SK-N-SH (cell line): ENCODE measurements at regions not wholly inside any gene's neighbourhood (a gene's known extent, or its start where the extent isn't known, plus 50 kb on each side); places are given as distances from the start of the nearest gene placed in this dataset.
"Not testable (repeated sequence)": the region's sequence is repeated elsewhere in the genome, so short reads cannot be mapped to it uniquely, and the experiment has no call there.

Source experiments
- CTCF ChIA-PET: fragments of 300-600, 350-600 bp; formaldehyde crosslinking; extraction: SDS; loops from one replicate; lab custom pipeline; 2021; lab: Yijun Ruan, JAX
- POLR2A ChIA-PET: fragments of 350-600 bp; sonication (Branson Sonifier 250); formaldehyde crosslinking; extraction: SDS; loops from one replicate; lab custom pipeline; 2020; ENCODE audit warnings: antibody characterized with exemption, inconsistent platforms; lab: Yijun Ruan, JAX
- DNase-seq: peaks from one replicate; pipeline ENCODE4 v3.0.0; 2012
- H2AFZ ChIP-seq: fragments of 200-600 bp; sonication (generic); 2 replicates; pipeline ENCODE4 v1.8.1; 2016; ENCODE audit warnings: antibody characterized with exemption, mild to moderate bottlenecking, low read depth
- H3F3A ChIP-seq: fragments of 200-600 bp; sonication (generic); replicated peaks from 2 replicates; pipeline ENCODE3; 2016; ENCODE audit warnings: antibody characterized with exemption, mild to moderate bottlenecking; ENCODE audit not compliant: insufficient read depth
- H3K27ac ChIP-seq, 2 experiments: fragments of 200-500 bp in 1 of 2; fragments of 200-600 bp in 1 of 2; sonication (Bioruptor generic) in 1 of 2; sonication (generic), shearing (Covaris generic) in 1 of 2; 2 replicates each; pipeline versions ENCODE4 v1.5.1 to v1.6.1; 2014 to 2016; ENCODE audit warnings: low read depth in 2 of 2, inconsistent platforms in 1 of 2, low read length in 1 of 2, mild to moderate bottlenecking in 1 of 2, mixed read lengths in 1 of 2
- H3K27me3 ChIP-seq: fragments of 200-600 bp; sonication (generic), shearing (Covaris generic); 2 replicates; pipeline ENCODE4 v1.6.1; 2016; ENCODE audit warnings: mixed run types; ENCODE audit not compliant: insufficient read depth
- H3K36me3 ChIP-seq, 2 experiments: fragments of 200-500 bp in 1 of 2; fragments of 200-600 bp in 1 of 2; sonication (Bioruptor generic) in 1 of 2; sonication (generic) in 1 of 2; replicated peaks in 1 of 2; 2 replicates each; pipeline versions ENCODE3 to v1.5.1; 2014 to 2016; ENCODE audit warnings: low read length in 1 of 2, mild to moderate bottlenecking in 1 of 2; ENCODE audit not compliant: insufficient read depth in 2 of 2, control insufficient read depth in 1 of 2
- H3K4me1 ChIP-seq, 2 experiments: fragments of 200-500 bp in 1 of 2; fragments of 200-600 bp in 1 of 2; sonication (Bioruptor generic) in 1 of 2; sonication (generic), shearing (Covaris generic) in 1 of 2; 2 replicates each; pipeline versions ENCODE4 v1.5.1 to v1.6.1; 2014 to 2016; ENCODE audit warnings: low read depth in 1 of 2, low read length in 1 of 2, mixed run types in 1 of 2; ENCODE audit not compliant: insufficient read depth in 2 of 2, control insufficient read depth in 1 of 2
- H3K4me2 ChIP-seq: fragments of 200-600 bp; sonication (generic), shearing (Covaris generic); 2 replicates; pipeline ENCODE4 v1.6.1; 2017; ENCODE audit warnings: mixed run types
- H3K4me3 ChIP-seq, 2 experiments: fragments of 200-500 bp in 1 of 2; fragments of 200-600 bp in 1 of 2; sonication (Bioruptor generic) in 1 of 2; sonication (generic), shearing (Covaris generic) in 1 of 2; 2 replicates each; pipeline versions ENCODE4 v1.5.1 to v1.8.1; 2014 to 2016; ENCODE audit warnings: low read depth in 2 of 2, inconsistent platforms in 1 of 2, low read length in 1 of 2, mild to moderate bottlenecking in 1 of 2, mixed read lengths in 1 of 2, moderate library complexity in 1 of 2
- H3K79me2 ChIP-seq: fragments of 200-600 bp; sonication (generic); 2 replicates; pipeline ENCODE4 v1.8.1; 2017; ENCODE audit warnings: mild to moderate bottlenecking; ENCODE audit not compliant: insufficient read depth
- H3K9ac ChIP-seq: fragments of 200-600 bp; sonication (generic); 2 replicates; pipeline ENCODE4 v1.6.1; 2017; ENCODE audit warnings: mixed run types
- H3K9me2 ChIP-seq: fragments of 200-600 bp; sonication (generic); 2 replicates; pipeline ENCODE4 v1.6.1; 2017; ENCODE audit warnings: mixed run types
- H3K9me3 ChIP-seq: fragments of 200-600 bp; sonication (generic); 2 replicates; pipeline ENCODE4 v1.6.1; 2017; ENCODE audit warnings: mixed run types, mild to moderate bottlenecking, moderate library complexity
- H4K20me1 ChIP-seq: fragments of 200-600 bp; sonication (generic); 2 replicates; pipeline ENCODE4 v1.6.1; 2017; ENCODE audit warnings: mild to moderate bottlenecking, mixed run types; ENCODE audit not compliant: insufficient read depth
- CHD2 ChIP-seq: fragments of 150-350 bp; IDR thresholded peaks from 2 replicates; pipeline ENCODE4 v1.6.1; 2018; ENCODE audit warnings: low read length; ENCODE audit not compliant: partially characterized antibody
- EP300 ChIP-seq, 2 experiments: IDR thresholded peaks; 2 replicates each; pipeline versions ENCODE4 v1.4.0 to v1.6.1; 2012; ENCODE audit warnings: borderline replicate concordance in 1 of 2, low read depth in 1 of 2, low read length in 1 of 2
- EZH2phosphoT487 ChIP-seq: fragments of 200-600 bp; sonication (generic); IDR thresholded peaks from 2 replicates; pipeline ENCODE4 v1.6.1; 2017; ENCODE audit warnings: low read depth, mixed run types, mild to moderate bottlenecking, antibody characterized with exemption, moderate library complexity, borderline replicate concordance
- FOSL2 ChIP-seq: IDR thresholded peaks from 2 replicates; pipeline ENCODE4 v1.4.0; 2012; ENCODE audit warnings: low read depth, mild to moderate bottlenecking, moderate library complexity, borderline replicate concordance
- FOXM1 ChIP-seq: IDR thresholded peaks from 2 replicates; pipeline ENCODE4 v1.4.0; 2012; ENCODE audit warnings: low read depth, mild to moderate bottlenecking
- GABPA ChIP-seq: IDR thresholded peaks from 2 replicates; pipeline ENCODE4 v1.4.0; 2012; ENCODE audit warnings: low read depth, mild to moderate bottlenecking
- GATA2 ChIP-seq: sonication (generic); formaldehyde crosslinking; IDR thresholded peaks from 2 replicates; pipeline ENCODE4 v1.5.0; 2020; ENCODE audit warnings: mild to moderate bottlenecking, missing genetic modification reagents
- MEF2A ChIP-seq: IDR thresholded peaks from 2 replicates; pipeline ENCODE4 v1.4.0; 2012; ENCODE audit warnings: low read depth, borderline replicate concordance
- NFIC ChIP-seq: IDR thresholded peaks from 2 replicates; pipeline ENCODE4 v1.4.0; 2012; ENCODE audit warnings: borderline replicate concordance
- POLR2AphosphoS5 ChIP-seq: IDR thresholded peaks from 2 replicates; pipeline ENCODE4 v1.6.1; 2012; ENCODE audit warnings: low read depth, low read length
- RAD21 ChIP-seq: IDR thresholded peaks from 2 replicates; pipeline ENCODE4 v1.6.1; 2012; ENCODE audit warnings: mild to moderate bottlenecking, low read length
- RCOR1 ChIP-seq: fragments of 150-350 bp; IDR thresholded peaks from 2 replicates; pipeline ENCODE4 v1.6.1; 2017; ENCODE audit warnings: antibody characterized with exemption, low read length
- RXRA ChIP-seq: IDR thresholded peaks from 2 replicates; pipeline ENCODE4 v1.4.0; 2012; ENCODE audit warnings: low read depth, mild to moderate bottlenecking, borderline replicate concordance
- SMC3 ChIP-seq: IDR thresholded peaks from 2 replicates; pipeline ENCODE4 v1.6.1; 2012; ENCODE audit warnings: low read depth, low read length, improper control_type of control experiment
- TCF12 ChIP-seq: IDR thresholded peaks from 2 replicates; pipeline ENCODE4 v1.4.0; 2012
- TEAD4 ChIP-seq: IDR thresholded peaks from 2 replicates; pipeline ENCODE4 v1.4.0; 2012; ENCODE audit warnings: mild to moderate bottlenecking, borderline replicate concordance; ENCODE audit not compliant: insufficient read depth
- YY1 ChIP-seq: IDR thresholded peaks from 2 replicates; pipeline ENCODE4 v1.4.0; 2012; ENCODE audit warnings: low read depth, mild to moderate bottlenecking
- WGBS: methylation state at CpG from one replicate; pipeline ENCODE4 v1.1.6; 2017; ENCODE audit warnings: low lambda C conversion rate; 5-methylcytosine and 5-hydroxymethylcytosine counted together
- TF ChIP-seq, protein P1 (sequence below): IDR thresholded peaks from 2 replicates; pipeline ENCODE4 v1.4.0; 2012; ENCODE audit warnings: low read depth
- TF ChIP-seq, protein P2 (sequence below): IDR thresholded peaks from 2 replicates; pipeline ENCODE4 v1.4.0; 2012; ENCODE audit warnings: low read depth, borderline replicate concordance
- TF ChIP-seq, protein P3 (sequence below): IDR thresholded peaks from 2 replicates; pipeline ENCODE4 v1.4.0; 2012; ENCODE audit warnings: low read depth, borderline replicate concordance
- TF ChIP-seq, protein P4 (sequence below): fragments of 150-350 bp; IDR thresholded peaks from 2 replicates; pipeline ENCODE4 v1.6.1; 2016; ENCODE audit warnings: mild to moderate bottlenecking, low read depth, low read length

DNA sequence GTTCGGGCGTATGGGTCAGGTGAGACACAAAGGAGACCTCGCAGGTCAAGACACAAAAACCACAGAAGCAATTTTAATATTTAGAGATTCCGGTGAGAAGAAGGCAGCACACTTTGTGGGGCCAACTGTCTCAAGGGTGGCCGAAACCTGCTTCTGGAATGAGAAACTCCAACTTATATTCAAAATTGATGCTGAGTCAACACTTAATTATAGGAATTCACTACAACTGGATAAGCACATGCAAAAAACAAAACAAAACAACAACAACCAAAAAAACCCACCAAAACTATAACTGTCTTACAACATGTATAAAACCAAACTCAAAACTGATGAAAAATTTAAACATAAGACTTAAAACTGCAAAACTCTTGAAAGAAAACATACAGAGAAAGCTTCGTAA, 593.3 kb downstream of the POM121L12 start:
- no peaks in the 10 kb centered on the region for H3F3A ChIP-seq
- no peaks in the 10 kb centered on the region for H3K9me2 ChIP-seq
- H3K79me2 ChIP-seq: no peaks in the 10 kb centered on the region
- no peak overlapping the region for H3K9ac ChIP-seq
- peaks cover 15% of the 10 kb centered on the region for H3K9me3 ChIP-seq
- no peak overlapping the region for H3K4me3 ChIP-seq
- no peak overlapping the region for H2AFZ ChIP-seq
- TF ChIP-seq CHD2 (no peak), RAD21 (no peak), MEF2A (no peak), YY1 (no peak), SMC3 (no peak), TEAD4 (no peak), GATA2 (CRISPR knock-in tag) (no peak), POLR2AphosphoS5 (no peak)
- TF ChIP-seq, protein P1, sequence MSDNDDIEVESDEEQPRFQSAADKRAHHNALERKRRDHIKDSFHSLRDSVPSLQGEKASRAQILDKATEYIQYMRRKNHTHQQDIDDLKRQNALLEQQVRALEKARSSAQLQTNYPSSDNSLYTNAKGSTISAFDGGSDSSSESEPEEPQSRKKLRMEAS: no peak
- no peak overlapping the region for H3K27ac ChIP-seq
- H3K4me2 ChIP-seq: no peak overlapping the region
- H3K27me3 ChIP-seq: no peaks in the 10 kb centered on the region
- H4K20me1 ChIP-seq: no peaks in the 10 kb centered on the region
- no peaks in the 10 kb centered on the region for H3K36me3 ChIP-seq
- no peaks in the 10 kb centered on the region for H3K4me1 ChIP-seq
- CTCF ChIA-PET: no interaction called here
- POLR2A ChIA-PET: no interaction called here
- no peak for DNase-seq
- WGBS: 30% methylated on average over 6 of the region's 6 CpGs

DNA sequence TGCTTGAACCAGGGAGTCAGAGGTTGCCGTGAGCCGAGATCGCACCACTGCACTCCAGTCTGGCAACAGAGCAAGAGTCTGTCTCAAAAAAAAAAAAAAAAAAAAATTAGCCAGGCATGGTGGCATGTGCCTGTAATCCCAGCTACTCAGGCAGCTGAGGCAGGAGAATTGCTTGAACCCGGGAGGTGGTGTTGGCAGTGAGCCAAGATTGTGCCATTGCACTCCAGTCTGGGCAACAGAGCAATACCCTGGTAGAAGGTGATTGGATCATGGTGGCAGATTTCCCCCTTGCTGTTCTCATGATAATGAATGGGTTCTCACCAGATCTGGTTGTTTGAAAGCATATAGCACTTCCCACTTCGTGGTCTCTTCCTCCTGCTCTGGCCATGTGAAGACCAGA, 599.8 kb downstream of the POM121L12 start:
- H3K27ac ChIP-seq, H3K4me3 ChIP-seq, H2AFZ ChIP-seq, H4K20me1 ChIP-seq, H3K79me2 ChIP-seq, H3K9ac ChIP-seq, POLR2A ChIA-PET, H3K9me3 ChIP-seq, H3K4me2 ChIP-seq, H3K9me2 ChIP-seq, DNase-seq, H3K4me1 ChIP-seq, H3K36me3 ChIP-seq, H3K27me3 ChIP-seq, H3F3A ChIP-seq: not testable (repeated sequence)
- WGBS: 4% methylated on average over 2 of the region's 5 CpGs
- CTCF ChIA-PET: interaction anchor here (0.7 to 0.9 kb wide), 2 partner anchors 83 to 100 kb away, joined by 3 read pairs; no protein-coding TSS in a partner anchor

DNA sequence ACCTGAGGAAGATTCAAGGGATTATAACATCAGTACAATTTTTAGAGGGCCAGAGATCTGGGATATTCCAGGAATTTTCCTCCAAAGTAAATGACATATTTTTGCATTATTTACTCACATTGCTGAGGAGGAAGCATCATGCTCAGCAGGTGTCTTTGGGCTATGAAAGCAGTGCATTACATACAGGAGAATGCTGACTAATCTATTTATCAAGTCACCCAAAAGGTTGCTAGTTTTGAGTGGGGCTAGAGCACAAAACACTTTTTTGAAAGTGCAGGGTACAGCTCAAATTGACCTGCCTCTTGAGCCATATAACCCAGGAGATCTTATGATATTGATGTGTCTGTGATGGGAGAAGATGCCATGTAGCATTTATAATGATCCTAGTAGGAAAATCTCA, 603.1 kb downstream of the POM121L12 start:
- ChIA-PET POLR2A (interaction anchor here (0.7 kb wide), 1 partner anchor 309 kb away, joined by 3 read pairs; no protein-coding TSS in a partner anchor), CTCF (no interaction called here)
- H3K27ac ChIP-seq: no peak overlapping the region
- no peaks in the 10 kb centered on the region for H3K9me2 ChIP-seq
- H3K4me1 ChIP-seq: peaks cover 0 to 3% of the 10 kb centered on the region in 2 experiments; a peak in 1 of 4 replicates
- H3F3A ChIP-seq: no peaks in the 10 kb centered on the region
- no peak overlapping the region for H2AFZ ChIP-seq
- H3K36me3 ChIP-seq: no peaks in the 10 kb centered on the region
- no peaks in the 10 kb centered on the region for H3K79me2 ChIP-seq
- H3K9ac ChIP-seq: no peak overlapping the region
- no peaks in the 10 kb centered on the region for H4K20me1 ChIP-seq
- no peak for DNase-seq
- H3K9me3 ChIP-seq: peaks cover 8% of the 10 kb centered on the region; the same call in 1 of the 2 replicates
- no peaks in the 10 kb centered on the region for H3K27me3 ChIP-seq
- no peak overlapping the region for H3K4me3 ChIP-seq
- H3K4me2 ChIP-seq: no peak overlapping the region
- no peak for TF ChIP-seq TEAD4
- TF ChIP-seq GABPA: no peak
- TF ChIP-seq NFIC: no peak
- no peak for TF ChIP-seq CHD2
- TF ChIP-seq TCF12: no peak
- no peak for TF ChIP-seq RXRA
- TF ChIP-seq, protein P2, sequence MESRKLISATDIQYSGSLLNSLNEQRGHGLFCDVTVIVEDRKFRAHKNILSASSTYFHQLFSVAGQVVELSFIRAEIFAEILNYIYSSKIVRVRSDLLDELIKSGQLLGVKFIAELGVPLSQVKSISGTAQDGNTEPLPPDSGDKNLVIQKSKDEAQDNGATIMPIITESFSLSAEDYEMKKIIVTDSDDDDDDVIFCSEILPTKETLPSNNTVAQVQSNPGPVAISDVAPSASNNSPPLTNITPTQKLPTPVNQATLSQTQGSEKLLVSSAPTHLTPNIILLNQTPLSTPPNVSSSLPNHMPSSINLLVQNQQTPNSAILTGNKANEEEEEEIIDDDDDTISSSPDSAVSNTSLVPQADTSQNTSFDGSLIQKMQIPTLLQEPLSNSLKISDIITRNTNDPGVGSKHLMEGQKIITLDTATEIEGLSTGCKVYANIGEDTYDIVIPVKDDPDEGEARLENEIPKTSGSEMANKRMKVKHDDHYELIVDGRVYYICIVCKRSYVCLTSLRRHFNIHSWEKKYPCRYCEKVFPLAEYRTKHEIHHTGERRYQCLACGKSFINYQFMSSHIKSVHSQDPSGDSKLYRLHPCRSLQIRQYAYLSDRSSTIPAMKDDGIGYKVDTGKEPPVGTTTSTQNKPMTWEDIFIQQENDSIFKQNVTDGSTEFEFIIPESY: no peak
- TF ChIP-seq, protein P3, sequence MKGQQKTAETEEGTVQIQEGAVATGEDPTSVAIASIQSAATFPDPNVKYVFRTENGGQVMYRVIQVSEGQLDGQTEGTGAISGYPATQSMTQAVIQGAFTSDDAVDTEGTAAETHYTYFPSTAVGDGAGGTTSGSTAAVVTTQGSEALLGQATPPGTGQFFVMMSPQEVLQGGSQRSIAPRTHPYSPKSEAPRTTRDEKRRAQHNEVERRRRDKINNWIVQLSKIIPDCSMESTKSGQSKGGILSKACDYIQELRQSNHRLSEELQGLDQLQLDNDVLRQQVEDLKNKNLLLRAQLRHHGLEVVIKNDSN: no peak
- TF ChIP-seq FOXM1: no peak
- TF ChIP-seq, protein P4, sequence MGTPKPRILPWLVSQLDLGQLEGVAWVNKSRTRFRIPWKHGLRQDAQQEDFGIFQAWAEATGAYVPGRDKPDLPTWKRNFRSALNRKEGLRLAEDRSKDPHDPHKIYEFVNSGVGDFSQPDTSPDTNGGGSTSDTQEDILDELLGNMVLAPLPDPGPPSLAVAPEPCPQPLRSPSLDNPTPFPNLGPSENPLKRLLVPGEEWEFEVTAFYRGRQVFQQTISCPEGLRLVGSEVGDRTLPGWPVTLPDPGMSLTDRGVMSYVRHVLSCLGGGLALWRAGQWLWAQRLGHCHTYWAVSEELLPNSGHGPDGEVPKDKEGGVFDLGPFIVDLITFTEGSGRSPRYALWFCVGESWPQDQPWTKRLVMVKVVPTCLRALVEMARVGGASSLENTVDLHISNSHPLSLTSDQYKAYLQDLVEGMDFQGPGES: no peak
- TF ChIP-seq EP300 (IDR thresholded peaks at IDR 0.05; ENCODE audit: borderline replicate concordance in 1 of 2, low read depth in 1 of 2, low read length in 1 of 2): no peak
- no peak for TF ChIP-seq RCOR1
- TF ChIP-seq FOSL2: no peak
- no peak for TF ChIP-seq EZH2phosphoT487
